GM19240 (cell line): ENCODE measurements at regions not wholly inside any gene's neighbourhood (a gene's known extent, or its start where the extent isn't known, plus 50 kb on each side); places are given as distances from the start of the nearest gene placed in this dataset.

ENCODE experiments used
- DNase-seq: peaks from one replicate; pipeline ENCODE4 v3.0.0; 2011; ENCODE audit warnings: low spot score; ENCODE audit not compliant: insufficient read length

DNA sequence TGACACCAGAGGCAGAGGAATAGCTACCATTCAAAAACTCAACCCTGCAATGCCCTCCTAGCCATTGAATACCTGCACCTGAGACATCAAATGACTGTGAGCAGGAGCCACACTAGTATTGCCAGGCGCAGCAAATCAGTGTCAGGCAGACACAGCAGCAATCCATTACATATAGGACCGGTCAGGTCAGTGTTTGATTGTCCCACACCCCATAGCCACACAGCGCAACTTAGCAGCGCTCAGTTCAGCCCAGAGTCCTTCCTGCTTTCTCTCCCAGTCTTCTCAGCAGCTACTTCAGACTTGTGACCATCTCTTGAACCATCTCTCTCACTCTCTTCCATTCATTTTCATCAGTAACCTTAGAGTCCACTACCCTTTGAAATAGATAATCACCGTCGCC, 181.6 kb upstream of the GPR12 start:
- DNase-seq = no peak

DNA sequence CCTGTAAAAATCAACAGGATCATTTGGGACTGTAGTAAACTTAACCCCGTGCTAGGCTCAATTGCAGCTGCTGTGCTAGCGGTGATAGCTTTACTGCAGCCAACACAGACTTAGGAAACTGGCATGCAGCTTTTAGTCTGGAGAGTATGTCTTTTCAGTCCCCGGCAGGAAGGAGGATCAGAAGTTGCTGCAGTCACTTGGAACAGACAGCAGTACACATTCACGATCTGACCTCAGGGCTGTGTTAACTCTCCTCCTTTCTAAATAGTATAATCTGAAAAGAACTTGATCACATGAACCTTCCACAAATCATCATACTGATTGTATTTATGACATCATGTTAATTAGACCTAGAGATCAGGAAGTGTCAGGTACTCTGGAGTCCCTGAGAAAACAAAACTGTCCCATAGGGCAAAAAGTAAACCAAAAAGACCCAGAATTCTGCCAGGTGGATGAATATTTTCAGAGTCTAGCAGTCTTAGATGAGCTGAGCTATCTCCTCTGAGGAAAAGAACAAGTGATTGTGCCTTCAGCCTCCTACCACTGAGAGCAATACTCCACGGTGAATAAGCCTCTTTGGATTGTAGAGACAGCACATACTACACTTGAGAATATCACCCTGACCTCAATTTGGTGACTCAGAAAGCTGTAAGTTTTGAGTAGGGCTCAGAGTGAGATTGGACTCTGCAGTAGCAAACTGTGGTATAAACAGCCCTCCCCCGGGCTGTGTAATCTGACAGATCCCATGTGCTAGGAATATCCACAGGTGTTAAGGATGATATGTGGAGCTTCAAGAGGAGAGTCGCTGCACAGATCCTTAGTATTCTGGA, 181.0 kb upstream of the GPR12 start:
- DNase-seq = no peak

DNA sequence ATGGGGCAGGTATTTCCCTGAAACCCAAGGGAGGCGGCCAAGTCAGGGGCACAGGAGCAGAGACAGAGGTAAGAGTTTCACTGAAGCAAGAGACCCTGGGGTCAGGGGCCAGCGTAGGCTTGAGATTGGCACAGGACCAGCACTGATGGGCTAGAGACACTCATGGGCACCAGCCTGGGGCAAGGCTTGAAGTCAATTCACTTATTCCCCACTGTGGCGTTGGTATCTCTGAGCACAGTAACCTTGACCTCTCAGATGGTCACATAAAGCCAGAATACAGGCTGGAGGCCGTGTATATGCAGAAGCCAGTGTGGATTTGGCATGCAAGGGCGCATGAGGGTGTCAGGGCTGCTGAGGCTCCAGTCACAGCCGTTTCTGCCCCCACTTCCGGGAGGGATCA, 173.5 kb upstream of the GPR12 start:
- no peak for DNase-seq

DNA sequence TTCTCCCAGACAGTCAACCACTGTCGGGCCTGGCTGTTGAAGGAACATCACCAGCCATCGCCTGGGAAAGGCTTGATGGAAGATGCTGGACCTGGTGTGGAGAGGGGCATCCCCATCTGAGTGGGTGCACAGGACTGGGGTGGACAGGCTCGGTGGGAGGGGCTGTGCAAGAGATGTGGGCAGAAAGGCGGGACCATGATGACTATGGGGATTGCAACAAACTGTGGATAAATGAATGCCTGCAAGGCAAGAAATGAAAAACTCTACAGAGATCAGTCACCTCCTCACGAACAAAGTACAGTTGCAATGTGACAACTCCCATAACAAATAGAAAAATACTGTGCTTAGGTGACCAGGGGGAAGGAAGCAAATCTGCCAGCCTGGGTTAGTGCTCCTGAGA, 171.9 kb upstream of the GPR12 start:
- DNase-seq = no peak

DNA sequence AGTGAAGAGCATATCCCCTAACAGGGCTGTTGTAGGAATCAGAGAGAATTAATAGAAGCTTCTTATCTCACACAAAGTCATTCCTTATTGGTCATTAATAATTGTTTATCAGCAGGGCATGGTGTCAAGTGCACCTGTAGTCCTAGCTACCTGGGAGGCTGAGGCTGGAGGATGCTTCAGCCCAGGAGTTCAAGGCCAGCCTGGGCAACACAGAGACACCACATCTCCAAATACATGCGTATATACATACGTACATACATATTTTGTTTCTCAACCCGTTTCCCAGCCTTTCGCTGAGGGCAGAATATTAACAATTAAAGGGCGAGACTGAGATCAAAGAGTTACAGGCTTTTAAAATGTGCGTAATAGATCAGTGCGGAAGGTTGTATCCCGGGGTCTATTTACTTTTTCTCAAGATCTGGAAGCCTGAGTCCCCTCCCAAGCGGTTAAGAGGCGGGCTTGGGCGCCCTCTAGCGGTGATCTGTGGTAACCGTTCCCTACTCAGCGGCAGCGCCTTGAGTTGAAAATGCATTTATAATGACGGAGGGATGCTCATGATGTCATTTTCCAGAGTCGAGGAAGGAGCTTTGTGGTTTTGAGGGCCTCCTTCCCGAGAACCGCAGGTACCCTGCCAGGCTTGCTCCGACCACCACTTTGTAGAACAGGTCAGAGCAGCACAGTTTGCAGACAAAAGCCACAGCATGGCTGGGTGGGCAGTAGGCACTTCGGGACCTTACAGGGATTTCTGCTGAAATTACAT, 169.6 kb upstream of the GPR12 start:
- DNase-seq = peak; percentile 69

DNA sequence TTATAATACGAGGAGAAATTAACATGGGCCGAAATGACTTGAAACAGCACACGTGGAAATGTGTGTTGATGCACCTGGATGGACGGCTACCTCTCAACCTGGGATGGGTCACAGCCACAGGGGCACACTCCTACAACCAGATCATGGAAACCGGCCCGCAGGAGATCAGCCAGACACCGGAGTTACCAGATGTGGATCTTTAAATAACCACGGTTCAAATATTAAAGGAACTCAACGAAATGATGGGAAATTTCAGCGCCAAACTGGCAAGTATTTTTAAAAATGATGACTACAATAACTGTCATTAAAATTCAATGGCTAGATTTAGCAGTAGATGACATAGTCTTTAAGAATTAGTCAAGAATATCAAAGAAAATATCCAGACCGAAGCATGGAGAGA, 166.9 kb upstream of the GPR12 start:
- no peak for DNase-seq

DNA sequence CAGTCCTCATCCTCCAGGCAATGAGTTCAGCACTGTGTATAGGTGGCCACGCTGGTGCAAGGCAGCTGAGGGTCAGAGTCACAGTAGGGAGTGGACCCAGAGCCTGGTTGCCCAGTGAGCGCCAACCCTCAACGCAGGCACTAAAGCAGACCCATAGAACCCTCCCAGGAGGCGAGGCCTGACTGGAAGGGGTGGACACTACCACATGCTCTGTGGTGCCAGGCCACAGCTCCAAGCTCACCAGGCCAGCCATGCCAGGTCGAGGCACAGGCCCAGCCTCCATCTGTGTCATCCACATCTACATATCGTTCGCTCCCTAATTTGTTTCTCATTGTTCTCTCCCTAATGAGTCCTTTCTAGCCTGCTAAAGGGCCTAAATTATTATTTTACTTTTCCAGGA, 165.8 kb upstream of the GPR12 start:
- no peak for DNase-seq

DNA sequence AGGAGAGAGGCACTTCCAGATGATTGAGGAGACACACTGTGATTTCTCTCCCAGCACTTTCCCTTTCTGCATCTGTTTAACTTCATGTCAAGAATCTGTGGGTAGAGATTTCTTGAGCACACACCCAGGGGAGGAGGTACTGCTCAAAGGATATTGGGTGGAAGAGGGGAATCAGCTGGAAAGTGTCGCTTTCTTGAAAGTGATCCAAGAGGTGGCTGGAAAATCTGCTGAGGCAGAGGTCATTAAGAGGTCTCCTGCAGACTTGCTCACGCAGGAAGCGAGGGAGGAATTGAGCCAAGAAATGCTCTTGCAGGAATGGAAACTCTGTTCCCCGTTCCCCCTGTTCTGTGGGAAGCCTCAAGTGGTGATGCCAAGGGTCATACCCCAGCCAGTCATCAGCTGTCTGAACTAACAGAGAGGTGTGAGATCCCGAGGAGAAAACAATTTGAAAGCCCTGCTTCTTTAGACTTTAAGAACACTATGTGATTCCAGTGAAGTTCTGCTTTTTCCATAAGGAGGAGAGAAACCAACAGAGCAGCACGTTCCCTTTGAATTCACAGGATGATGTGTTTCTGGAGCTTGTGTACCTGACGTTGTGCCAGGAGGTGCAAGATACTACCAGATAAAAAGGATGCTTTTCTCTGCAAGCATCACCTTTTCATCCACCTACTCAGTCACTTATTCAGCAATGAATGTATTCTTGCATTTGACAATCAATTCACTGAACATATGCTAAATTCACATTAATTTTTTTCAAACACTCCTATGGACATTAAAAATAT, 163.4 kb upstream of the GPR12 start:
- no peak for DNase-seq

DNA sequence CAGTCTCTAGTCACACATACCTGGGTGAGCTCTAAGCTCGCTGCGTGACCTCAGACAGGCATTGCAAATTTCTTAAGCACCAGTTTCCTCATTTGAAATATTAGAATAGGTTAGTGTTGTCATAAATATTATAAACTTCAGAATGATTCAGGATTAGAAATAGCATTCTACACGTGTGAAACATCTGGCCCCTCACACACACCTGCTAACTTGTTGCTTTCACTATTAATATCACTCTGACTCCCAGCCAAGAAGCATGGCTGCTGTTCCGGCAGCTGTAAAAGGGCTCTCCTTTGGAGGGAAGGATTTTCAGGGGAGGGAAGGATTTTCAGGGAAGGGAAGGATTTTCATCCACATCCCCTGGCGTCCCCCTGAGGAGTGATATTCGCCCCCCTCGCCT, 161.3 kb upstream of the GPR12 start:
- DNase-seq = no peak

DNA sequence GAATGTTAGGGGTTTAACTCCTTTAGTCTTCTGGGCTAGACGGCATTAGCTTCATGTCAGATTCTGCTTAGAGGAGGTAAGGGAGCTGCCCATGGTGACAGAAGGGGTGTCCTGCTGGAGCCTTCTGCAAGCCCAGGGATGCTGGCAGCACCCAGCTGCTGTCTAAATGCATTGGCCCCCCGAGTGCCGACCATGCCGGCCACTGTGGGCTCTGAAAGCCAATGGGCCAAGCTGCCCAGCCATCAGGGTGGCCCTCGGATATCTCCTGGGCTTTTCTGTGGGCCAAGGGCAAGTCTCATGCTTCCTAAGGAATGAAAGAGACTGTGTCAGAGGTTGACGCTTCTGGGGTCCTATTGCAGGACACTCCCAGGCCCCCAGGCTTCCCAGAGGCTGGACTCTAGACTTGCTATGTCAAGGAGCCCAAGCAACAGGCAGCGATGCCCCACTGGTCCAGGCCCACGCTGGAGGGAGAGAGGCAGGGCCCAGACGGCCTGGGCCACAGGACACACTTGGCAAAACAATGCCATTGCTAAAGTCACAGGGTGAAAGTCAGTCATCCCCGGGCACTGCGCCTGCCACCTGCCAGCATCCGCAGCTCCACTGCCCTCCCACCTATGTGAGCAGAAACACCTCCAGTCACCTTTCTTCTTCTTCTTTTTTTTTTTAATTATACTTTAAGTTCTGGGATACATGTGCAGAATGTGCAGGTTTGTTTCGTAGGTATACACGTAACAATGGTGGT, 160.2 kb upstream of the GPR12 start:
- DNase-seq = no peak

DNA sequence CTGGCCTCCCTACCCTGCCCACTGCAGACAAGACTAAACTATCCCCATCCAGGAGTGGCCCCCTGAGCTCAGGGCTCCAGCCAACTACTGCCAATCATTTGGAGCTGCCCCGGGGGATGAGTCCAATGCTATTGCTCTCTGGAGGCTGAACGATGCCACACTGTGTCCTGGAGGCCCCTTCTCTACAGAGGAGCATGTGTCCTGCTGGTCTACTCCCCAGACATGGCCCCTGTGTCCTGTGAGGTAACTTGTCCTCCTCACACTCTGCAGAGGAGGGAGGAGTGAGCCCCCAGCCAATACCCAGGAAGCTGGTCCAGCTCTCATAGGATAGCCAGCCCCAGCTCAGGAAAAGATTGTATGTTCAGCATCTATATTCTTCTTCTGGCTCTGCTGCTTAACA, 159.1 kb upstream of the GPR12 start:
- no peak for DNase-seq

DNA sequence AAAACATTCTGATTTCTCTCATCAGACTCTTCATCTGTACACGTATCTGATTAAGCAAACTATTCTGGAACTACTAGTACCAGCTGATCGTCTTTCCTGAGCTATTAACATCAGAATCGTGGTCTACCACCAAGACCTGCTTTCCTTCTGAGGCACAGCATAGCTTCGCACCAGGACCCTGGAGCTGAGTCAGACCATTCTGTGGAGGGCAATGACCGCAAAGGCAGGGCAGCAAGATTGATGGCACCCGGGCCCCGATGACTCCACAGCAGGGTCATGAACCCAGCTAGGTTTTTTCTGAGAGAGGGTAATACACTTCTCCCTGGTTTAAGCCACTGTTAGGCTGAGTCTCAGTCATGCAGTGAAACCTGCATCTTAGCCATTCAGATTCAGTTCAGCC, 158.7 kb upstream of the GPR12 start:
- DNase-seq = no peak

DNA sequence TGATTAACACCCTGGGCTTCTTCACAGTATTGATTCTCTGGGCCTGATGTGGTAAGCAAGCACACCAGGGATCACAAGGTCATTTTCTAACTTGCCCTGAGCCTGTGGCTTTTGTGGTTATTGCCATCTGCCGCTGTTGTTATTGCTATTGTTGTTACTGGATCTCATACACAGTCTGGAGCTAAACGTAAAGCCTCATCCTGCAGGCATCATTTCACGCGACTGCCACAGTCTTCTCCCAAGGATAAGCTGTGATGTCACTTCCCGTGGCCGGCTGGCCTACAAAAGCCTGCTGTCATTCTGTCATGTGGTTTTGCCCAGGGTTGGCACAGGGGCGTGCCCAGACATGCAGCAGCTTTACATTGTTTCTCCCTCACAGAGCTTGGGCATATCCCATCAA, 154.0 kb upstream of the GPR12 start:
- DNase-seq = no peak

DNA sequence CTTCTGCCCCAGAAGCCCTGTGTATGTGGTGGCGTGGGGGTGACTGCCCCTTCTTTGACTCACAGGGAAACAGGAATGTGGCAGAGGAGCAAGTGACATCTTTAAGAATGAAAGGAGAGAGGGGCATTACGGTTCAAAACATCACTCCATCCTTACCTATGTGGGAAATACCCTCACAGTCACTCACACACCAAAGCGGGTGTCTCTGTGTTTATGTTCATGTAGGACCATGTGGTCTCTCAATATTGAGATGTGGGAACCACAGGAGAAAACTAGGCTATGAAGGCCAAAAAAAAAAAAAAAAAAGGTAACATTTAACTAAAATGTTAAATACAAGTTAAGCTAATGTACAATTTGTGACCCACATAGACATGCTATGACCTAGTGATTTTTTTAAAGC, 153.6 kb upstream of the GPR12 start:
- DNase-seq = no peak

DNA sequence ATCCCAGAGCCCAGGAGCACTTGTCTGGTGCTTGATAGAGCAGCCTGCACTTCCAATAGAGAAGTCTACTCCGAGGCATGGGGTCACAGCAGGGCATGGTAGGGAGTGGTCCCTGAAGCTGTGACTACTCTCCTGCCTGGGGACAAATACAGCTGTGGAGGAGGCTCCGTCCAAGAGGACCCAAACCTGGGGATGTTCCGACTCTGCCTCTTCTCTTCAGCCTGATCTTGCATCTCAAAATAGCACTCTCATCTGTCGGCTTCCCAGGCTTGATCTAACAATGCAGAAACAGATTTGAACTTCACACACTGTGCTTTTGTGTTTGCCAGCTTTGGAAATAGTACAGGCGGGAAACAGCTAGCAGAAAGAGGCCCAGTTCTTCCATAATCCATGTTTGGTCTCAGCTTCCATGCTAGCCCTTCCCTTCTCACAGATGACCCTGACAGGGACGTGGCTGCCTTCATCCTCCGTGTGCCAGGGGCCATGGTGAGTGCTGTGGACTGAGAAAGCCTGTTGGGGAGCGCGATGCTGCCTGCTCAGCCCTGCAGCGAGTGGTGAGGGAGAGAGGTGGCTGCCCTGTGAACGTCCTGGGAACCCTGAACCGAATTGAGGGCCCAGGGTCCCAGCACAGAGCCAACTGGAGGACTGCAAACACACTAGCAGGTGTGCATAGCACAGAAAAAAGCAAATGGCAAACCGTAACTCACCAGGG, 150.3 kb upstream of the GPR12 start:
- no peak for DNase-seq

DNA sequence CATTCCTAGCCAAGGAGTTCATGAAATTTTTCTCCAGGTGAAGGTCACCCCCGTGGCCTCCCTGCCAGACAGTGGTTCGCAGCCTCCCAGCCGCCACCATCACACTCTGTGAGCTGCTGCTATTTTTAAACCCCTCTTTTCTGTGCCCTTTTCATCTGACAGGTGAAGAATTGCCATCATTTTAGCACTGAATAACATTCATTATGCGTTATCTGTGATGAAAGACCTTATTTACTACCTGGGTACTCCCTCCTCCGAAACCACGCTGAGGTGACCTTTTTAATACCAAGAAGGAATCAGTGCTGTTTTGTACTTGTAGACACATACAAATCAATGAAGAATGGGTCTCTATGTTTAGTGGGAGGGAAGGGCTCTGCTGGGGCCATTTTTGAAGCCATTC, 148.9 kb upstream of the GPR12 start:
- no peak for DNase-seq

DNA sequence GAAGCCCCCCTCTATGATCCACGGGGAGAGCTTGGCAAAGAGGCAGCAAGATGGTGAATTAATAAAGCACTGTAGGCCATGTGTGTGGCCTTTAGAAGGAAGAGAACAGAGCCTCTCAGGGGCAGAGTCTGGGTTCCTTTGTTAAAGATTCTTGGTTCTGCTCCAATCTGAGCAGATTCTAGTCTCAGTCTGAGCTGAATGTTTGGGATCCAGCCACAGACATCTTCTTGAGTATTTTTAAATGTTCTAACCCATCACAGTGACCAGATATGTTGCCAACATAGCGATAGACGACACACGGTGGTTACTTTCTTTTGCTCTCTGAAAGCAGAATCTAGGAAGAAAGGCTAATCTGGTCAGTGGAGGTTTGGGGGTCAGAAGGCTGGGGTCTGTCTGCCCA, 147.5 kb upstream of the GPR12 start:
- no peak for DNase-seq

DNA sequence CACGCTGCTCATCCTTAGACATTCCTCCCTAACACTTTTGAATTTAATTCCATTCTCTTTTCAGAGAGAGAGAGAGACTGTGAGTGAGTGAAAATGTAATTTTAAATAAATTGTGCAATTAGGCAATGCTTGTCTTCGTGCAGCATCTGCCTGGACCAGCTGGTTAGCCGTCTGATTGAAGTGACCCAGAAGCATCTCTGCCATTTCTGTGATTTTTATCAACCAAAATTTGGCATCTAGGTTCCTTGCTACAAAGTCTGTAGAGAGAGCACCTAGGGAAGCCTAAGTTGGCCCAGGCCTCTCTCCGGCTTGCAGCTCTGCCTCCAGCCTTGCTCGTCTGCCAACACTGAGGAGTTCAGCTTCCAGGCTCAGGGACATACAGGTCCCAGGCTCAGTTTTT, 138.6 kb upstream of the GPR12 start:
- DNase-seq = no peak

DNA sequence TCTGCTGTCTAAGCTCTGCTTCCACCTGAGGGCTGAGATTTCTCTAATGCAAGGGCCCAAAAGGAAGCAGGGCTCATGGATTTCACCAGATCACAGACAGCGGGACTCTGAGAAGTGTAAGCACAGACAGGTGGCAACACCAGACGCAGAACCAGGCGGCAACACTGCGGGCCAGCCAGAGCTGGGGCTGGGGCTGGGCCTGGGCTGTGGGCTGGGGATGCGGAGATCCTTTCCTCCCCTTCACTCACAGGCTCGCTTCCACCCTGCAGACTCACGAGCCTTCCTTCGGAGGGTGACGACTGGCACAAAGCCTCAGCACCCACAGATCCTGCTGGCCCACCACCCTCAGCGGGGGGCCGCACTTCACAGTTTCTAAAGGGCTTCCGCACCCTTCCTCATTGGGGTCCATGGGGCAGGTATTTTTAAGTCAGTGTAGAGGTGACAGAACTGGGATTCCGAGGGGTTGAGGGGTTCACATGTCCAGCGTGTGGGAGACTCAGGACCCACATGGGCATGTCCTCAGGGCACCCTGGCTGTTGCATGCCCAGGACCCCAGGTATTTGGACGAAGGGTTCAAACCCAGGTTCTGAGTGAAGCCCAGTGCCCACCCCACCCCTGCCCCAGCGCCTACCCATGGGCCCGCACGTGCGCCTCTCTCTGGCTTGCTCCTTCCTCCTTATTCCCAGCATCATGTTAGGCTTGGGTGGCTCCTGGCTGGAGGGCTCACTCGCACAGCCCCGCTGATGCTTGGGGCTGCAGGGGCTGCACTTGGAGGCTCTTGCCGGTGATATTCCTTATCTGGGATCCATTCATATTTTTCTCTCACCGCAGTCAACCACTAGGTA, 137.3 kb upstream of the GPR12 start:
- no peak for DNase-seq
